GM12878 (cell line): ENCODE measurements at regions not wholly inside any gene's neighbourhood (a gene's known extent, or its start where the extent isn't known, plus 50 kb on each side); places are given as distances from the start of the nearest gene placed in this dataset.

Source experiments
- CEBPB ChIP-seq, 2 experiments: fragments of 150-350 bp in 1 of 2; IDR thresholded peaks; 2 replicates each; pipeline ENCODE4 v1.6.1; 2012 to 2014; ENCODE audit warnings: low read depth in 2 of 2, low read length in 2 of 2, borderline replicate concordance in 1 of 2, inconsistent platforms in 1 of 2
- EZH2 ChIP-seq: IDR thresholded peaks from 2 replicates; pipeline ENCODE4 v1.6.1; 2012; ENCODE audit warnings: low read depth, mild to moderate bottlenecking, control low read depth, inconsistent platforms, low read length, borderline replicate concordance; ENCODE audit not compliant: control insufficient read depth
- HDAC2 ChIP-seq: fragments of 200-600 bp; sonication (generic); IDR thresholded peaks from 2 replicates; pipeline ENCODE4 v1.6.1; 2017
- MTA3 ChIP-seq: IDR thresholded peaks from 2 replicates; pipeline ENCODE4 v1.6.1; 2012; ENCODE audit warnings: low read length, inconsistent platforms, borderline replicate concordance
- SKIL ChIP-seq: fragments of 450-650 bp; IDR thresholded peaks from 2 replicates; pipeline ENCODE4 v1.6.1; 2017; ENCODE audit warnings: mild to moderate bottlenecking, low read depth, inconsistent platforms; ENCODE audit not compliant: poor library complexity, severe bottlenecking
- USF2 ChIP-seq: IDR thresholded peaks from 2 replicates; pipeline ENCODE4 v1.6.1; 2011; ENCODE audit warnings: low read depth, low read length, improper control_type of control experiment, borderline replicate concordance
- ZBTB33 ChIP-seq: fragments of 450-650 bp; IDR thresholded peaks from 2 replicates; pipeline ENCODE4 v1.6.1; 2017; ENCODE audit warnings: mild to moderate bottlenecking
- ZBTB4 ChIP-seq: fragments of 450-650 bp; formaldehyde crosslinking; IDR thresholded peaks from 2 replicates; pipeline ENCODE4 v1.4.0; 2022; ENCODE audit warnings: mild to moderate bottlenecking, moderate library complexity
- ZNF24 ChIP-seq: fragments of 450-650 bp; IDR thresholded peaks from 2 replicates; pipeline ENCODE4 v1.6.1; 2017; ENCODE audit warnings: antibody characterized with exemption, mild to moderate bottlenecking

GRCh38 chr18:43364535-43364934 is 87.2 kb upstream of the SYT4 start (continued):
- TF ChIP-seq ZBTB4 (CRISPR knock-in tag) (no peak), ZNF24 (no peak), SKIL (no peak), HDAC2 (no peak), MTA3 (no peak), ZBTB33 (no peak), CEBPB (IDR thresholded peaks at IDR 0.05; ENCODE audit: borderline replicate concordance in 1 of 2, low read depth in 2 of 2, low read length in 2 of 2) (no peak), EZH2 (no peak), USF2 (no peak)
